DOHH2 (cell line): ENCODE measurements at regions not wholly inside any gene's neighbourhood (a gene's known extent, or its start where the extent isn't known, plus 50 kb on each side); places are given as distances from the start of the nearest gene placed in this dataset.

ENCODE experiments used
- H3F3A ChIP-seq: fragments of 200-600 bp; sonication (generic), shearing (Covaris generic); 2 replicates; pipeline ENCODE4 v1.6.0; 2016; ENCODE audit warnings: antibody characterized with exemption, mild to moderate bottlenecking; ENCODE audit not compliant: control insufficient read depth, insufficient read depth
- H3K27ac ChIP-seq: fragments of 200-600 bp; sonication (generic); 2 replicates; pipeline ENCODE4 v1.5.1; 2014; ENCODE audit warnings: low read depth, mild to moderate bottlenecking, low read length, moderate library complexity
- H3K27me3 ChIP-seq: fragments of 200-600 bp; sonication (generic); 2 replicates; pipeline ENCODE4 v1.6.1; 2014; ENCODE audit warnings: mild to moderate bottlenecking, low read length, mixed read lengths; ENCODE audit not compliant: control insufficient read depth
- H3K36me3 ChIP-seq: fragments of 200-600 bp; sonication (generic); 2 replicates; pipeline ENCODE4 v1.6.1; 2014; ENCODE audit warnings: mild to moderate bottlenecking, low read length, moderate library complexity, mixed read lengths; ENCODE audit not compliant: control insufficient read depth
- H3K4me1 ChIP-seq: fragments of 200-600 bp; sonication (generic); 2 replicates; pipeline ENCODE4 v1.6.1; 2014; ENCODE audit warnings: mild to moderate bottlenecking, low read length, mixed read lengths; ENCODE audit not compliant: control insufficient read depth
- H3K4me2 ChIP-seq: fragments of 200-600 bp; sonication (generic); 2 replicates; pipeline ENCODE4 v1.6.0; 2014; ENCODE audit warnings: mild to moderate bottlenecking, low read length, moderate library complexity
- H3K4me3 ChIP-seq: fragments of 200-600 bp; sonication (generic); 2 replicates; pipeline ENCODE4 v1.5.1; 2014; ENCODE audit warnings: mild to moderate bottlenecking, low read length, mixed read lengths
- H3K79me2 ChIP-seq: fragments of 200-600 bp; sonication (generic); 2 replicates; pipeline ENCODE4 v1.6.1; 2014; ENCODE audit warnings: mild to moderate bottlenecking, low read length, mixed read lengths; ENCODE audit not compliant: control insufficient read depth
- H3K9me2 ChIP-seq: fragments of 200-600 bp; sonication (generic); replicated peaks from 2 replicates; pipeline ENCODE4 v1.6.1; 2014; ENCODE audit warnings: mild to moderate bottlenecking, low read length, mixed read lengths; ENCODE audit not compliant: control insufficient read depth
- H3K9me3 ChIP-seq: fragments of 200-600 bp; sonication (generic); 2 replicates; pipeline ENCODE4 v1.6.1; 2014; ENCODE audit warnings: antibody characterized with exemption, low read length, mixed read lengths; ENCODE audit not compliant: control insufficient read depth, insufficient read depth
- H4K20me1 ChIP-seq: fragments of 200-600 bp; sonication (generic); 2 replicates; pipeline ENCODE4 v1.6.0; 2014; ENCODE audit warnings: low read depth, mild to moderate bottlenecking, antibody characterized with exemption, low read length, moderate library complexity; ENCODE audit not compliant: control insufficient read depth, insufficient read depth
- CTCF ChIP-seq: fragments of 200-600 bp; sonication (generic); IDR thresholded peaks from one replicate; pipeline ENCODE4 v1.5.1; 2014; ENCODE audit warnings: antibody characterized with exemption, mild to moderate bottlenecking, low read depth, low read length; ENCODE audit not compliant: poor library complexity, severe bottlenecking
- EZH2phosphoT487 ChIP-seq: fragments of 200-600 bp; sonication (generic); IDR thresholded peaks from 2 replicates; pipeline ENCODE4 v1.6.1; 2017; ENCODE audit warnings: borderline replicate concordance, mild to moderate bottlenecking, antibody characterized with exemption, low read length, moderate library complexity, mixed read lengths

GRCh38 chr22:45072322-45072903 lies 62.6 kb upstream of the PHF21B start:
- no peaks in the 10 kb centered on the region for H4K20me1 ChIP-seq
- H3F3A ChIP-seq = no peaks in the 10 kb centered on the region
- H3K9me2 ChIP-seq = no peaks in the 10 kb centered on the region
- no peaks in the 10 kb centered on the region for H3K36me3 ChIP-seq
- H3K79me2 ChIP-seq = no peaks in the 10 kb centered on the region
- peaks cover 25% of the 10 kb centered on the region for H3K27me3 ChIP-seq
- no peak overlapping the region for H3K4me3 ChIP-seq
- H3K27ac ChIP-seq = no peak overlapping the region
- H3K9me3 ChIP-seq = no peaks in the 10 kb centered on the region
- H3K4me2 ChIP-seq = no peak overlapping the region
- no peak for TF ChIP-seq EZH2phosphoT487
- TF ChIP-seq CTCF = no peak
- H3K4me1 ChIP-seq = peaks cover 4% of the 10 kb centered on the region

GRCh38 chr22:45073064-45073463 lies 63.3 kb upstream of the PHF21B start:
- Histone ChIP-seq H3K4me1 (peaks cover 4% of the 10 kb centered on the region), H3K36me3 (no peaks in the 10 kb centered on the region), H3K9me2 (no peaks in the 10 kb centered on the region), H3F3A (no peaks in the 10 kb centered on the region), H3K27me3 (peaks cover 28% of the 10 kb centered on the region), H3K79me2 (no peaks in the 10 kb centered on the region), H3K4me2 (no peak overlapping the region), H3K27ac (no peak overlapping the region), H3K4me3 (no peak overlapping the region), H4K20me1 (no peaks in the 10 kb centered on the region), H3K9me3 (no peaks in the 10 kb centered on the region)
- TF ChIP-seq CTCF (no peak), EZH2phosphoT487 (no peak)

- no peaks in the 10 kb centered on the region for H3K9me2 ChIP-seq
- no peaks in the 10 kb centered on the region for H3K79me2 ChIP-seq
- H3F3A ChIP-seq = no peaks in the 10 kb centered on the region
- no peak for TF ChIP-seq CTCF
- no peak for TF ChIP-seq EZH2phosphoT487
- no peaks in the 10 kb centered on the region for H3K36me3 ChIP-seq
- peaks cover 18% of the 10 kb centered on the region for H3K27me3 ChIP-seq
- H3K9me3 ChIP-seq = no peaks in the 10 kb centered on the region
- H3K27ac ChIP-seq = no peak overlapping the region
- no peak overlapping the region for H3K4me2 ChIP-seq
- H4K20me1 ChIP-seq = no peaks in the 10 kb centered on the region
- H3K4me3 ChIP-seq = no peak overlapping the region
- H3K4me1 ChIP-seq = peaks cover 4% of the 10 kb centered on the region
Observed at GRCh38 chr22:45077286-45077685, 67.5 kb upstream of the PHF21B start.
